ENCODE measurements at regions not wholly inside any gene's neighbourhood (a gene's known extent, or its start where the extent isn't known, plus 50 kb on each side); places are given as distances from the start of the nearest gene placed in this dataset.

- no peak for TF ChIP-seq ZNF274 (IDR thresholded peaks at IDR 0.05; ENCODE audit: low read depth, low read length)
- no peak for TF ChIP-seq YY1 (IDR thresholded peaks at IDR 0.05; ENCODE audit: insufficient read depth, insufficient read length)
Measured at GRCh38 chr5:119740225-119740624, 110.9 kb downstream of the FAM170A start.
